A673 (cell line): ENCODE measurements at regions not wholly inside any gene's neighbourhood (a gene's known extent, or its start where the extent isn't known, plus 50 kb on each side); places are given as distances from the start of the nearest gene placed in this dataset.

Experiments
- EZH2 ChIP-seq: fragments of 200-600 bp; sonication (generic); IDR thresholded peaks from 2 replicates; pipeline ENCODE4 v1.6.1; 2017; ENCODE audit warnings: borderline replicate concordance, low read depth, mild to moderate bottlenecking, mixed read lengths, antibody characterized with exemption, low read length; ENCODE audit not compliant: poor library complexity, severe bottlenecking
- TF ChIP-seq, protein P1 (sequence below): fragments of 300-800, 200-600 bp; sonication (generic); conservative IDR thresholded peaks from 2 replicates; pipeline ENCODE4 v1.5.1; 2017; ENCODE audit warnings: low read depth, mild to moderate bottlenecking, antibody characterized with exemption, low read length, moderate library complexity, mixed read lengths

- TF ChIP-seq, protein P1, sequence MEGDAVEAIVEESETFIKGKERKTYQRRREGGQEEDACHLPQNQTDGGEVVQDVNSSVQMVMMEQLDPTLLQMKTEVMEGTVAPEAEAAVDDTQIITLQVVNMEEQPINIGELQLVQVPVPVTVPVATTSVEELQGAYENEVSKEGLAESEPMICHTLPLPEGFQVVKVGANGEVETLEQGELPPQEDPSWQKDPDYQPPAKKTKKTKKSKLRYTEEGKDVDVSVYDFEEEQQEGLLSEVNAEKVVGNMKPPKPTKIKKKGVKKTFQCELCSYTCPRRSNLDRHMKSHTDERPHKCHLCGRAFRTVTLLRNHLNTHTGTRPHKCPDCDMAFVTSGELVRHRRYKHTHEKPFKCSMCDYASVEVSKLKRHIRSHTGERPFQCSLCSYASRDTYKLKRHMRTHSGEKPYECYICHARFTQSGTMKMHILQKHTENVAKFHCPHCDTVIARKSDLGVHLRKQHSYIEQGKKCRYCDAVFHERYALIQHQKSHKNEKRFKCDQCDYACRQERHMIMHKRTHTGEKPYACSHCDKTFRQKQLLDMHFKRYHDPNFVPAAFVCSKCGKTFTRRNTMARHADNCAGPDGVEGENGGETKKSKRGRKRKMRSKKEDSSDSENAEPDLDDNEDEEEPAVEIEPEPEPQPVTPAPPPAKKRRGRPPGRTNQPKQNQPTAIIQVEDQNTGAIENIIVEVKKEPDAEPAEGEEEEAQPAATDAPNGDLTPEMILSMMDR, result no peak
- no peak for TF ChIP-seq EZH2
Measured at GRCh38 chr12:58575256-58575655, 345.0 kb downstream of the LRIG3 start.
